NT2/D1 (cell line): ENCODE measurements at regions not wholly inside any gene's neighbourhood (a gene's known extent, or its start where the extent isn't known, plus 50 kb on each side); places are given as distances from the start of the nearest gene placed in this dataset.

Experiments used
- DNase-seq: peaks from one replicate; pipeline ENCODE4 v3.0.0-alpha.2; 2011; ENCODE audit warnings: low read depth, low spot score
- H3K27me3 ChIP-seq: 2 replicates; pipeline ENCODE4 v1.6.0; 2011; ENCODE audit warnings: mild to moderate bottlenecking; ENCODE audit not compliant: insufficient read length, insufficient read depth
- H3K36me3 ChIP-seq: 2 replicates; pipeline ENCODE4 v1.6.1; 2011; ENCODE audit warnings: mild to moderate bottlenecking, low read length, mixed read lengths; ENCODE audit not compliant: insufficient read depth, insufficient read length
- H3K4me1 ChIP-seq: 2 replicates; pipeline ENCODE4 v1.5.1; 2011; ENCODE audit not compliant: insufficient read depth, insufficient read length
- H3K4me3 ChIP-seq: 2 replicates; pipeline ENCODE4 v1.5.1; 2011; ENCODE audit warnings: low read depth; ENCODE audit not compliant: insufficient read length
- H3K9ac ChIP-seq: 2 replicates; pipeline ENCODE4 v1.6.0; 2011; ENCODE audit warnings: low read depth; ENCODE audit not compliant: insufficient read length
- H3K9me3 ChIP-seq: 2 replicates; pipeline ENCODE4 v1.5.1; 2011; ENCODE audit warnings: mild to moderate bottlenecking, low read length; ENCODE audit not compliant: insufficient read depth
- SUZ12 ChIP-seq: IDR thresholded peaks from 2 replicates; pipeline ENCODE4 v1.6.1; 2011; ENCODE audit not compliant: insufficient read length, insufficient read depth; ENCODE audit errors: extremely low read depth
- YY1 ChIP-seq: IDR thresholded peaks from 2 replicates; pipeline ENCODE4 v1.6.1; 2011; ENCODE audit not compliant: insufficient read length, insufficient read depth
- ZNF274 ChIP-seq: IDR thresholded peaks from 2 replicates; pipeline ENCODE4 v1.6.1; 2011; ENCODE audit warnings: mild to moderate bottlenecking, low read depth, low read length

GRCh38 chr15:72890043-72890442, 106.5 kb upstream of the ADPGK start:
- H3K4me3 ChIP-seq, result no peak overlapping the region
- no peaks in the 10 kb centered on the region for H3K4me1 ChIP-seq

GRCh38 chr15:72889545-72889944, 106.0 kb upstream of the ADPGK start:
- DNase-seq, result no peak
- TF ChIP-seq ZNF274 (no peak), YY1 (no peak)
- H3K9me3 ChIP-seq, result no peaks in the 10 kb centered on the region

More at GRCh38 chr15:72890043-72890442, 106.5 kb upstream of the ADPGK start:
- TF ChIP-seq ZNF274, result no peak
- TF ChIP-seq SUZ12, result no peak
- TF ChIP-seq YY1, result no peak
- Histone ChIP-seq H3K9ac (no peak overlapping the region), H3K9me3 (no peaks in the 10 kb centered on the region), H3K36me3 (no peaks in the 10 kb centered on the region), H3K27me3 (no peaks in the 10 kb centered on the region)
- no peak for DNase-seq

GRCh38 chr15:72888811-72889210, 105.3 kb upstream of the ADPGK start:
- H3K4me1 ChIP-seq, result no peaks in the 10 kb centered on the region
- H3K4me3 ChIP-seq, result no peak overlapping the region
- DNase-seq, result no peak
- H3K9me3 ChIP-seq, result no peaks in the 10 kb centered on the region
- H3K9ac ChIP-seq, result no peak overlapping the region
- TF ChIP-seq YY1 (no peak), SUZ12 (no peak), ZNF274 (no peak)
- no peaks in the 10 kb centered on the region for H3K27me3 ChIP-seq
- no peaks in the 10 kb centered on the region for H3K36me3 ChIP-seq

More at GRCh38 chr15:72889545-72889944, 106.0 kb upstream of the ADPGK start:
- Histone ChIP-seq H3K27me3 (no peaks in the 10 kb centered on the region), H3K4me3 (no peak overlapping the region), H3K36me3 (no peaks in the 10 kb centered on the region), H3K9ac (no peak overlapping the region), H3K4me1 (no peaks in the 10 kb centered on the region)

- Histone ChIP-seq H3K9ac (no peak overlapping the region), H3K4me3 (no peak overlapping the region), H3K4me1 (no peaks in the 10 kb centered on the region), H3K36me3 (no peaks in the 10 kb centered on the region), H3K27me3 (no peaks in the 10 kb centered on the region), H3K9me3 (no peaks in the 10 kb centered on the region; the same call in 1 of the 2 replicates)
- TF ChIP-seq YY1 (no peak), ZNF274 (no peak), SUZ12 (no peak)
- no peak for DNase-seq
Measured at GRCh38 chr15:72888211-72888610, 104.7 kb upstream of the ADPGK start.

- Histone ChIP-seq H3K9ac (no peak overlapping the region), H3K27me3 (no peaks in the 10 kb centered on the region), H3K4me1 (no peaks in the 10 kb centered on the region), H3K36me3 (no peaks in the 10 kb centered on the region), H3K9me3 (peaks cover 6% of the 10 kb centered on the region), H3K4me3 (no peak overlapping the region)
- no peak for DNase-seq
- TF ChIP-seq SUZ12 (no peak), ZNF274 (no peak), YY1 (no peak)
Measured at GRCh38 chr15:72887376-72887775, 103.8 kb upstream of the ADPGK start.

- H3K9ac ChIP-seq, result no peak overlapping the region
- no peak for DNase-seq
- TF ChIP-seq YY1 (no peak), SUZ12 (no peak), ZNF274 (no peak)
- H3K36me3 ChIP-seq, result no peaks in the 10 kb centered on the region
- H3K9me3 ChIP-seq, result peaks cover 14% of the 10 kb centered on the region
- H3K27me3 ChIP-seq, result no peaks in the 10 kb centered on the region
- H3K4me1 ChIP-seq, result no peaks in the 10 kb centered on the region
- H3K4me3 ChIP-seq, result no peak overlapping the region
Measured at GRCh38 chr15:72884311-72884710, 100.8 kb upstream of the ADPGK start.

GRCh38 chr15:72873379-72874233, 90.0 kb upstream of the ADPGK start:
- Histone ChIP-seq H3K9me3 (peaks cover 20% of the 10 kb centered on the region), H3K36me3 (no peaks in the 10 kb centered on the region), H3K9ac (no peak overlapping the region), H3K4me1 (no peaks in the 10 kb centered on the region), H3K4me3 (no peak overlapping the region), H3K27me3 (no peaks in the 10 kb centered on the region)
- TF ChIP-seq YY1, result no peak
- TF ChIP-seq ZNF274, result no peak
- TF ChIP-seq SUZ12, result no peak
- no peak for DNase-seq
